ENCODE measurements at regions not wholly inside any gene's neighbourhood (a gene's known extent, or its start where the extent isn't known, plus 50 kb on each side); places are given as distances from the start of the nearest gene placed in this dataset.

GRCh38 chr12:87608321-87608720, 420.9 kb downstream of the C12orf50 start:
- no peak for TF ChIP-seq CTCF (IDR thresholded peaks at IDR 0.05)
- TF ChIP-seq EZH2phosphoT487 (IDR thresholded peaks at IDR 0.05) = no peak
- TF ChIP-seq EZH2 (IDR thresholded peaks at IDR 0.05) = no peak
